ENCODE measurements at regions not wholly inside any gene's neighbourhood (a gene's known extent, or its start where the extent isn't known, plus 50 kb on each side); places are given as distances from the start of the nearest gene placed in this dataset.

- no peaks in the 10 kb centered on the region for H3K9me3 ChIP-seq (ENCODE audit: low read depth, low read length)
- no peaks in the 10 kb centered on the region for H3K36me3 ChIP-seq (ENCODE audit: insufficient read depth, low read length)
- no peak for DNase-seq (ENCODE audit: insufficient read length, low spot score, missing footprints)
- no peak for TF ChIP-seq CTCF (IDR thresholded peaks at IDR 0.05; ENCODE audit: extremely low read depth, low read depth, low read length)
- H2AFZ ChIP-seq (ENCODE audit: low read length), result no peak overlapping the region
- no peak overlapping the region for H3K4me3 ChIP-seq (ENCODE audit: insufficient read depth, low read length)
- H3K79me2 ChIP-seq (ENCODE audit: insufficient read depth, low read length), result no peaks in the 10 kb centered on the region
- H3K27ac ChIP-seq (ENCODE audit: low read depth, low read length), result no peak overlapping the region
- H3K27me3 ChIP-seq (ENCODE audit: insufficient read depth, low read length), result no peaks in the 10 kb centered on the region
- H3K4me1 ChIP-seq (ENCODE audit: insufficient read depth, low read length), result no peaks in the 10 kb centered on the region
- H3K4me2 ChIP-seq (ENCODE audit: insufficient read depth, low read length), result no peak overlapping the region
- H4K20me1 ChIP-seq (ENCODE audit: insufficient read depth, low read length), result no peaks in the 10 kb centered on the region
Measured at GRCh38 chrX:146754268-146754667, 55.3 kb upstream of the CXorf51B start.

GRCh38 chrX:146755214-146755613 lies 54.4 kb upstream of the CXorf51B start:
- Histone ChIP-seq H3K27me3 (ENCODE audit: insufficient read depth, low read length) (no peaks in the 10 kb centered on the region), H2AFZ (ENCODE audit: low read length) (no peak overlapping the region), H3K4me1 (ENCODE audit: insufficient read depth, low read length) (no peaks in the 10 kb centered on the region), H3K4me3 (ENCODE audit: insufficient read depth, low read length) (no peak overlapping the region), H3K27ac (ENCODE audit: low read depth, low read length) (no peak overlapping the region), H3K79me2 (ENCODE audit: insufficient read depth, low read length) (no peaks in the 10 kb centered on the region), H3K4me2 (ENCODE audit: insufficient read depth, low read length) (no peak overlapping the region), H4K20me1 (ENCODE audit: insufficient read depth, low read length) (no peaks in the 10 kb centered on the region), H3K9me3 (ENCODE audit: low read depth, low read length) (no peaks in the 10 kb centered on the region), H3K36me3 (ENCODE audit: insufficient read depth, low read length) (no peaks in the 10 kb centered on the region)
- no peak for DNase-seq (ENCODE audit: insufficient read length, low spot score, missing footprints)
- no peak for TF ChIP-seq CTCF (IDR thresholded peaks at IDR 0.05; ENCODE audit: extremely low read depth, low read depth, low read length)

Data from osteoblast (primary cell).